Loucy (cell line): ENCODE measurements at regions not wholly inside any gene's neighbourhood (a gene's known extent, or its start where the extent isn't known, plus 50 kb on each side); places are given as distances from the start of the nearest gene placed in this dataset.

Experiments used
- CTCF ChIP-seq: fragments of 200-600 bp; sonication (generic); conservative IDR thresholded peaks from 2 replicates; pipeline ENCODE4 v1.5.1; 2014; ENCODE audit warnings: mild to moderate bottlenecking, antibody characterized with exemption, low read length
- EZH2phosphoT487 ChIP-seq: fragments of 200-600 bp; IDR thresholded peaks from 2 replicates; pipeline ENCODE4 v1.6.1; 2018; ENCODE audit warnings: antibody characterized with exemption, mild to moderate bottlenecking, moderate library complexity, borderline replicate concordance

- TF ChIP-seq CTCF: no peak
- no peak for TF ChIP-seq EZH2phosphoT487
Measured at GRCh38 chr3:34635352-34635850, 837.0 kb downstream of the PDCD6IP start.
